Transverse colon (tissue), 4 donors: ENCODE measurements at regions not wholly inside any gene's neighbourhood (a gene's known extent, or its start where the extent isn't known, plus 50 kb on each side); places are given as distances from the start of the nearest gene placed in this dataset.

Source experiments
- EP300 ChIP-seq: sonication (generic); formaldehyde crosslinking; IDR thresholded peaks from one replicate; pipeline ENCODE4 v1.6.1; 2017; ENCODE audit warnings: antibody characterized with exemption, low read depth
- POLR2A ChIP-seq: fragments of 450-650 bp; IDR thresholded peaks from one replicate; pipeline ENCODE4 v1.6.1; 2016; ENCODE audit warnings: antibody characterized with exemption, mild to moderate bottlenecking, moderate library complexity
- POLR2AphosphoS5 ChIP-seq, 3 donors: sonication (generic); formaldehyde crosslinking; IDR thresholded peaks; one replicate each; pipeline ENCODE4 v1.6.1; 2016; ENCODE audit warnings: antibody characterized with exemption in 3 of 3
- TF ChIP-seq, protein P1 (sequence below), 5 experiments: fragments of 200-600 bp in 3 of 5; fragments of 450-650 bp in 2 of 5; sonication (generic) in 3 of 5; IDR thresholded peaks; 1 replicate in 2 of 5; 2 replicates in 3 of 5; pipeline ENCODE4 v1.5.1; 2016 to 2017; ENCODE audit warnings: antibody characterized with exemption in 5 of 5, inconsistent platforms in 3 of 5, mild to moderate bottlenecking in 2 of 5, moderate library complexity in 1 of 5

DNA sequence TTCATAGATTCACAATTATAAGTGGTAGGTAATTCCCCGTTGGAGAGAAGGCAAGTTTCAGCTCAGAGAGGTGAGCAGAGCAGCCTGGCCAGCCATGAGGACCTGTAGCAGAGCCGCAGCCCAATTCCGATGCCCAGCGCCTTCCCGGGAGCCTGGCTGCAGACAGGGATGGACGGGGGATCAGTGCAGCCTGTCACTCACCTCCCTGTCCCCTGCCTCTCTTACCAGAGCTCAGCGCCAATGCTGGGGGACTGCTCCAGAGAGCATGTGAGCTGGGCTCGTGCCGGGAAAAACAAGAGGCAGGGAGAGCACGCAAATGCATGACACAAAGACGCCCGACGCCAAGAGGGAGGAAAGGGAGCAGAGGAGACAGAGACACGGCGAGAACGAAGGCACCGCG, 231.9 kb downstream of the BCL11B start:
- TF ChIP-seq, protein P1, sequence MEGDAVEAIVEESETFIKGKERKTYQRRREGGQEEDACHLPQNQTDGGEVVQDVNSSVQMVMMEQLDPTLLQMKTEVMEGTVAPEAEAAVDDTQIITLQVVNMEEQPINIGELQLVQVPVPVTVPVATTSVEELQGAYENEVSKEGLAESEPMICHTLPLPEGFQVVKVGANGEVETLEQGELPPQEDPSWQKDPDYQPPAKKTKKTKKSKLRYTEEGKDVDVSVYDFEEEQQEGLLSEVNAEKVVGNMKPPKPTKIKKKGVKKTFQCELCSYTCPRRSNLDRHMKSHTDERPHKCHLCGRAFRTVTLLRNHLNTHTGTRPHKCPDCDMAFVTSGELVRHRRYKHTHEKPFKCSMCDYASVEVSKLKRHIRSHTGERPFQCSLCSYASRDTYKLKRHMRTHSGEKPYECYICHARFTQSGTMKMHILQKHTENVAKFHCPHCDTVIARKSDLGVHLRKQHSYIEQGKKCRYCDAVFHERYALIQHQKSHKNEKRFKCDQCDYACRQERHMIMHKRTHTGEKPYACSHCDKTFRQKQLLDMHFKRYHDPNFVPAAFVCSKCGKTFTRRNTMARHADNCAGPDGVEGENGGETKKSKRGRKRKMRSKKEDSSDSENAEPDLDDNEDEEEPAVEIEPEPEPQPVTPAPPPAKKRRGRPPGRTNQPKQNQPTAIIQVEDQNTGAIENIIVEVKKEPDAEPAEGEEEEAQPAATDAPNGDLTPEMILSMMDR (IDR thresholded peaks at IDR 0.05), result no peak
- TF ChIP-seq POLR2AphosphoS5 (IDR thresholded peaks at IDR 0.05) (no peak), EP300 (no peak), POLR2A (no peak)
